NCI-H2227 treated with DMSO at 0.1 percent for 48 hours (cell line): ENCODE measurements at regions not wholly inside any gene's neighbourhood (a gene's known extent, or its start where the extent isn't known, plus 50 kb on each side); places are given as distances from the start of the nearest gene placed in this dataset.

Source experiments
- DNase-seq: peaks from one replicate; lab custom pipeline; 2025; lab: John Stamatoyannopoulos, UW

- DNase-seq = no peak
Observed at GRCh38 chr18:8458546-8459215, 150.6 kb upstream of the RAB12 start.

- DNase-seq = no peak
Observed at GRCh38 chr18:8460748-8461147, 148.5 kb upstream of the RAB12 start.

GRCh38 chr18:8461544-8461943 is 147.7 kb upstream of the RAB12 start:
- no peak for DNase-seq

GRCh38 chr18:8462651-8463185 is 146.5 kb upstream of the RAB12 start:
- no peak for DNase-seq

- DNase-seq = no peak
Observed at GRCh38 chr18:8463791-8464190, 145.4 kb upstream of the RAB12 start.

- no peak for DNase-seq
Observed at GRCh38 chr18:8468191-8468590, 141.0 kb upstream of the RAB12 start.

GRCh38 chr18:8468921-8469335 is 140.3 kb upstream of the RAB12 start:
- DNase-seq = no peak

- no peak for DNase-seq
Observed at GRCh38 chr18:8469544-8470130, 139.6 kb upstream of the RAB12 start.

GRCh38 chr18:8471372-8471771 is 137.9 kb upstream of the RAB12 start:
- DNase-seq = no peak

- DNase-seq = no peak
Observed at GRCh38 chr18:8474661-8475060, 134.6 kb upstream of the RAB12 start.

- DNase-seq = no peak
Observed at GRCh38 chr18:8477615-8478014, 131.6 kb upstream of the RAB12 start.

GRCh38 chr18:8478166-8478967 is 130.9 kb upstream of the RAB12 start:
- no peak for DNase-seq

GRCh38 chr18:8478968-8479370 is 130.3 kb upstream of the RAB12 start:
- no peak for DNase-seq

GRCh38 chr18:8479789-8480188 is 129.4 kb upstream of the RAB12 start:
- DNase-seq = no peak

GRCh38 chr18:8480506-8481328 is 128.5 kb upstream of the RAB12 start:
- peak; percentile 19 for DNase-seq

GRCh38 chr18:8484951-8485350 is 124.3 kb upstream of the RAB12 start:
- DNase-seq = no peak

GRCh38 chr18:8489761-8490160 is 119.5 kb upstream of the RAB12 start:
- DNase-seq = no peak

- DNase-seq = no peak
Observed at GRCh38 chr18:8491516-8491915, 117.7 kb upstream of the RAB12 start.

GRCh38 chr18:8493141-8493540 is 116.1 kb upstream of the RAB12 start:
- no peak for DNase-seq

GRCh38 chr18:8496186-8496585 is 113.1 kb upstream of the RAB12 start:
- no peak for DNase-seq

GRCh38 chr18:8498905-8499304 is 110.3 kb upstream of the RAB12 start:
- no peak for DNase-seq
